Liver (tissue), 8 donors: ENCODE measurements at regions not wholly inside any gene's neighbourhood (a gene's known extent, or its start where the extent isn't known, plus 50 kb on each side); places are given as distances from the start of the nearest gene placed in this dataset.

Experiments used
- DNase-seq: peaks from one replicate; pipeline ENCODE4 v3.0.0-alpha.2; 2017; ENCODE audit warnings: low spot score
- H3K27ac ChIP-seq, 2 donors: one replicate each; pipeline ENCODE4 v1.7.0; 2013; ENCODE audit warnings: inconsistent platforms in 2 of 2, low read length in 2 of 2, control low read depth in 1 of 2, low read depth in 1 of 2, mild to moderate bottlenecking in 1 of 2
- H3K27me3 ChIP-seq, 4 donors: one replicate each; pipeline versions ENCODE4 v1.6.1 to v1.7.0; 2013; ENCODE audit warnings: low read length in 3 of 4, inconsistent platforms in 1 of 4, mild to moderate bottlenecking in 1 of 4, moderate library complexity in 1 of 4; ENCODE audit not compliant: control insufficient read depth in 4 of 4, insufficient read depth in 4 of 4
- H3K36me3 ChIP-seq, 4 donors: one replicate each; pipeline versions ENCODE4 v1.6.1 to v1.7.0; 2013; ENCODE audit warnings: low read length in 3 of 4, mild to moderate bottlenecking in 3 of 4, low read depth in 1 of 4, moderate library complexity in 1 of 4; ENCODE audit not compliant: control insufficient read depth in 4 of 4, insufficient read depth in 3 of 4
- H3K4me1 ChIP-seq, 4 donors: one replicate each; pipeline versions ENCODE4 v1.6.1 to v1.7.0; 2013; ENCODE audit warnings: low read length in 3 of 4, mild to moderate bottlenecking in 3 of 4, moderate library complexity in 1 of 4; ENCODE audit not compliant: control insufficient read depth in 4 of 4, insufficient read depth in 4 of 4
- H3K4me3 ChIP-seq, 3 donors: one replicate each; pipeline versions ENCODE4 v1.6.1 to v1.7.0; 2013; ENCODE audit warnings: low read length in 3 of 3, control low read depth in 1 of 3, low read depth in 1 of 3, mild to moderate bottlenecking in 1 of 3
- H3K9ac ChIP-seq, 2 donors: one replicate each; pipeline ENCODE4 v1.7.0; 2013; ENCODE audit warnings: low read length in 2 of 2, mild to moderate bottlenecking in 2 of 2, moderate library complexity in 2 of 2, control low read depth in 1 of 2, low read depth in 1 of 2
- H3K9me3 ChIP-seq, 4 donors: one replicate each; pipeline versions ENCODE4 v1.6.1 to v1.7.0; 2013; ENCODE audit warnings: low read length in 3 of 4; ENCODE audit not compliant: control insufficient read depth in 4 of 4
- CTCF ChIP-seq: fragments of 150-350 bp; IDR thresholded peaks from 2 replicates; pipeline ENCODE4 v1.5.1; 2017; ENCODE audit warnings: improper control_type of control experiment, low read depth, low read length; ENCODE audit not compliant: missing input control
- EGR1 ChIP-seq, 2 donors: IDR thresholded peaks; 2 replicates each; pipeline ENCODE4 v1.6.1; 2016 to 2018; ENCODE audit warnings: antibody characterized with exemption in 2 of 2, low read depth in 2 of 2
- FOXA1 ChIP-seq: IDR thresholded peaks from 2 replicates; pipeline ENCODE4 v1.6.1; 2016; ENCODE audit warnings: antibody characterized with exemption
- FOXA2 ChIP-seq: IDR thresholded peaks from 2 replicates; pipeline ENCODE4 v1.6.1; 2016; ENCODE audit warnings: antibody characterized with exemption
- GABPA ChIP-seq, 2 donors: IDR thresholded peaks in 1 of 2; conservative IDR thresholded peaks in 1 of 2; 2 replicates each; pipeline ENCODE4 v1.6.1; 2016; ENCODE audit warnings: antibody characterized with exemption in 2 of 2, mild to moderate bottlenecking in 1 of 2, moderate library complexity in 1 of 2
- JUND ChIP-seq, 2 donors: IDR thresholded peaks; 2 replicates each; pipeline ENCODE4 v1.6.1; 2016; ENCODE audit warnings: antibody characterized with exemption in 2 of 2
- MAX ChIP-seq: IDR thresholded peaks from 2 replicates; pipeline ENCODE4 v1.6.1; 2016; ENCODE audit warnings: antibody characterized with exemption
- RAD21 ChIP-seq, 2 donors: IDR thresholded peaks; 2 replicates each; pipeline ENCODE4 v1.6.1; 2016; ENCODE audit warnings: antibody characterized with exemption in 2 of 2, mild to moderate bottlenecking in 2 of 2
- REST ChIP-seq: IDR thresholded peaks from 2 replicates; pipeline ENCODE4 v1.6.1; 2016; ENCODE audit warnings: antibody characterized with exemption, mild to moderate bottlenecking
- RXRA ChIP-seq, 2 donors: IDR thresholded peaks; 2 replicates each; pipeline ENCODE4 v1.6.1; 2017 to 2018; ENCODE audit warnings: antibody characterized with exemption in 2 of 2, mild to moderate bottlenecking in 1 of 2
- SP1 ChIP-seq: IDR thresholded peaks from 2 replicates; pipeline ENCODE4 v1.6.1; 2018; ENCODE audit warnings: antibody characterized with exemption, mild to moderate bottlenecking
- ZBTB33 ChIP-seq: IDR thresholded peaks from 2 replicates; pipeline ENCODE4 v1.6.1; 2016; ENCODE audit warnings: antibody characterized with exemption
- WGBS: extraction: QIAGEN DNeasy Blood & Tissue Kit; methylation state at CpG from one replicate; pipeline ENCODE4 v1.1.7; 2013; 5-methylcytosine and 5-hydroxymethylcytosine counted together
- donor health status: healthy.
- donor health status: healthy.
- donor health status: healthy.
- donor health status: healthy.
- donor health status: healthy.

- no peaks in the 10 kb centered on the region for H3K36me3 ChIP-seq
- no peaks in the 10 kb centered on the region for H3K9me3 ChIP-seq
- H3K27ac ChIP-seq: no peak overlapping the region
- 39% methylated on average over 1 of the region's 1 CpG for WGBS
- peak; percentile 98 for TF ChIP-seq REST
- no peak for TF ChIP-seq GABPA (IDR thresholded peaks at IDR 0.05 in 1 of 2, conservative IDR thresholded peaks at IDR 0.05 in 1 of 2)
- no peak for DNase-seq
- no peak overlapping the region for H3K9ac ChIP-seq
- H3K27me3 ChIP-seq: peaks cover 0 to 5% (median 0%) of the 10 kb centered on the region in 4 donors
- no peaks in the 10 kb centered on the region for H3K4me1 ChIP-seq
- no peak overlapping the region for H3K4me3 ChIP-seq
These were observed 81.4 kb upstream of the CRHR1 start for GRCh38 chr17:45702666-45703266.

GRCh38 chr17:45703348-45703747 is 80.8 kb upstream of the CRHR1 start:
- H3K27me3 ChIP-seq: peaks cover 0 to 5% (median 0%) of the 10 kb centered on the region in 4 donors
- DNase-seq: no peak
- H3K9ac ChIP-seq: no peak overlapping the region

More at GRCh38 chr17:45703348-45703747, 80.8 kb upstream of the CRHR1 start:
- Histone ChIP-seq H3K27ac (no peak overlapping the region), H3K36me3 (no peaks in the 10 kb centered on the region), H3K9me3 (no peaks in the 10 kb centered on the region), H3K4me1 (no peaks in the 10 kb centered on the region), H3K4me3 (no peak overlapping the region)
- TF ChIP-seq MAX (no peak), EGR1 (IDR thresholded peaks at IDR 0.05; ENCODE audit: low read depth in 2 of 2) (no peak), SP1 (no peak), RAD21 (IDR thresholded peaks at IDR 0.05) (no peak), JUND (IDR thresholded peaks at IDR 0.05) (no peak), FOXA1 (no peak), GABPA (IDR thresholded peaks at IDR 0.05 in 1 of 2, conservative IDR thresholded peaks at IDR 0.05 in 1 of 2) (no peak), CTCF (no peak), ZBTB33 (no peak), RXRA (IDR thresholded peaks at IDR 0.05) (no peak), FOXA2 (no peak)
- 49% methylated on average over 5 of the region's 5 CpGs for WGBS
